ENCODE measurements at regions not wholly inside any gene's neighbourhood (a gene's known extent, or its start where the extent isn't known, plus 50 kb on each side); places are given as distances from the start of the nearest gene placed in this dataset.

DNA sequence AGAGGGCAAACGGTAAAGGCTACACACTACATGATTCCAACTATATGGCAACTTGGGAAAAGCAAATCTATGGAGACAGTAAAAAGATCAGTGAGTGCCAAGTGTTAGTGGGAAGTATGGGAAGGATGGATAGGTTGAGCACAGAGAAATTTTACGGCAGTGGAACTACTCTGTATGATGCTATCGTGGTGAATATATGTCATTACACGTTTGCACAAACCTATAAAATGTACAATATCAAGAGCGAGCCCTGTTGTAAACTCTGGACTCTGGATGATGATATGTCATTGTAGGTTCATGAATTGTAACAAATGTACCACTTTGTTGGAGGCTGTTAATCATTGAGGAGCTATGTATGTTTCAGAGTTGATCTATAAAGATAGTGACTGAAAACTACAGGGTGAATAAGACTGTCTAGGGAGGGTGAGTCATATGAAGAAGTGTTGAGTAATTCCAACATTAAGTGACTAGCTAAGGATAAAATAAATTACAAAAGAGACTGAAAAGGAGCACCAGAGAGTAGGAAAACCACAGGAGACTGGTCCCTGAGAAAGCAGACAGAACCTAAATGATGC, 349.2 kb upstream of the LMO3 start:
- TF ChIP-seq, protein P1, sequence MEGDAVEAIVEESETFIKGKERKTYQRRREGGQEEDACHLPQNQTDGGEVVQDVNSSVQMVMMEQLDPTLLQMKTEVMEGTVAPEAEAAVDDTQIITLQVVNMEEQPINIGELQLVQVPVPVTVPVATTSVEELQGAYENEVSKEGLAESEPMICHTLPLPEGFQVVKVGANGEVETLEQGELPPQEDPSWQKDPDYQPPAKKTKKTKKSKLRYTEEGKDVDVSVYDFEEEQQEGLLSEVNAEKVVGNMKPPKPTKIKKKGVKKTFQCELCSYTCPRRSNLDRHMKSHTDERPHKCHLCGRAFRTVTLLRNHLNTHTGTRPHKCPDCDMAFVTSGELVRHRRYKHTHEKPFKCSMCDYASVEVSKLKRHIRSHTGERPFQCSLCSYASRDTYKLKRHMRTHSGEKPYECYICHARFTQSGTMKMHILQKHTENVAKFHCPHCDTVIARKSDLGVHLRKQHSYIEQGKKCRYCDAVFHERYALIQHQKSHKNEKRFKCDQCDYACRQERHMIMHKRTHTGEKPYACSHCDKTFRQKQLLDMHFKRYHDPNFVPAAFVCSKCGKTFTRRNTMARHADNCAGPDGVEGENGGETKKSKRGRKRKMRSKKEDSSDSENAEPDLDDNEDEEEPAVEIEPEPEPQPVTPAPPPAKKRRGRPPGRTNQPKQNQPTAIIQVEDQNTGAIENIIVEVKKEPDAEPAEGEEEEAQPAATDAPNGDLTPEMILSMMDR (conservative IDR thresholded peaks at IDR 0.05): no peak
- no peak for DNase-seq (ENCODE audit: extremely low spot score, unreplicated experiment)
- Mint-ChIP-seq H3K36me3 (no peaks in the 10 kb centered on the region), H3K4me3 (no peak overlapping the region), H3K27ac (no peak overlapping the region), H3K9me3 (no peaks in the 10 kb centered on the region), H3K27me3 (no peaks in the 10 kb centered on the region), H3K4me1 (ENCODE audit: unreplicated experiment) (no peaks in the 10 kb centered on the region)

DNA sequence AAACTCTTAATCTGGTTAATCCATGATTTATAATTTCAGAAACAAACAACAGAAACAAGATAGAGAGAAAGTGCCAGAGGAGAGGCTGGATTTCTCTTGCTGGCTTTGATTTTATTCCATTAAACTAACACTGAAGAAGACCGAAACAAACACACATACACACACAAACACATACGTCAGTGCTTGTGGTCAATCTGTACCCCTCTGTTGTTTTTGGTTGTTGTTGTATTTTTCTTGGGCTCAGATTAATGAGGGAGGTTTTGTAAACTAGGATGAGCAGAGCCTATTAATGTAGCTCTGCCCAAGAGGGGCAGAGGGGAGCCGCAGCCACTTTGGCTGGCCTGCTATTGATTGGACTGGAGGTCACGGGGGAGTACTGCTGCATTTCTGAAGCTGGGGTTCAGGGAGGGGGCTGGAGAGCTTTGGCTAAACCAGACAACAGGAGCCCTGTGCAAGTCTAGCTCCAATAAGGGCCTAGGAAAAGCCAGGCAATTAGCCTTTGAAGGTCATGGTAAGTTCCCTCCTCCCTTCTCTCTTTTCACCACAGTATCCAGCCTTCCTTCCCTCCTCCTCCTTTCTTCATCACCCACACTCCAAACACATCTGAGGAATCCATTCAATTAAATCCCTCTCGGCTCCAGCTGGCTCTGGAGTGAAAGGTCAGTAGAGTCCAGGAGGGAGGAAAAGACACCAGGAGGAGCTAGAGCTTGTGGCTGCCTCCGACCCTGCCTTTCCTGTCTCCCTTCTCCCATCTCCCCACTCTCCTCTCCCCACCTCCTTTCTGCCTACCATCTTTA, 344.1 kb upstream of the LMO3 start:
- peaks cover 2% of the 10 kb centered on the region for H3K27me3 Mint-ChIP-seq
- no peaks in the 10 kb centered on the region for H3K36me3 Mint-ChIP-seq
- no peaks in the 10 kb centered on the region for H3K9me3 Mint-ChIP-seq
- peaks cover 4% of the 10 kb centered on the region for H3K4me1 Mint-ChIP-seq (ENCODE audit: unreplicated experiment)
- H3K4me3 Mint-ChIP-seq: no peak overlapping the region
- TF ChIP-seq, protein P1 (conservative IDR thresholded peaks at IDR 0.05): no peak
- no peak for DNase-seq (ENCODE audit: extremely low spot score, unreplicated experiment)
- H3K27ac Mint-ChIP-seq: no peak overlapping the region

DNA sequence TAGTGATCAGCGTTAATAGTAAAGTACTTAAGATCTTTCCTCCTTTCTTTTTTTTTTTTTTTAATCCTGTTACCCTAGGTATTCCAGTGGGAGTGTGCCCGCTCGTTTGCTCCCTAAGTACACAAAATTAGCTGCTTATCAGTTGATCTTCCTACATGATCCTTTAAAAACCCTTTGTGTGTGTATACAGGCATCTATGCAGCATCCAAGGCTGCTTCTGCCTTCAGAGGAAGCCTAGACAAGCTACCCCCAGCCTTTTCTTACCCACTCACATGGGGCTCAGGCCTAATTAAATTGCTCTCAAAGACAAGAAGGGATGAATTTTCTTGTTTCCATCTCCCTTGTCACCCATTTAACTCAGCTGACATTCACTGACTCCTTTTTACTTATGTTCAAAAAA, 343.4 kb upstream of the LMO3 start:
- Mint-ChIP-seq H3K36me3 (no peaks in the 10 kb centered on the region), H3K4me1 (ENCODE audit: unreplicated experiment) (peaks cover 4% of the 10 kb centered on the region), H3K4me3 (no peak overlapping the region), H3K27me3 (peaks cover 2% of the 10 kb centered on the region), H3K27ac (no peak overlapping the region), H3K9me3 (no peaks in the 10 kb centered on the region)
- TF ChIP-seq, protein P1 (conservative IDR thresholded peaks at IDR 0.05): no peak
- no peak for DNase-seq (ENCODE audit: extremely low spot score, unreplicated experiment)

DNA sequence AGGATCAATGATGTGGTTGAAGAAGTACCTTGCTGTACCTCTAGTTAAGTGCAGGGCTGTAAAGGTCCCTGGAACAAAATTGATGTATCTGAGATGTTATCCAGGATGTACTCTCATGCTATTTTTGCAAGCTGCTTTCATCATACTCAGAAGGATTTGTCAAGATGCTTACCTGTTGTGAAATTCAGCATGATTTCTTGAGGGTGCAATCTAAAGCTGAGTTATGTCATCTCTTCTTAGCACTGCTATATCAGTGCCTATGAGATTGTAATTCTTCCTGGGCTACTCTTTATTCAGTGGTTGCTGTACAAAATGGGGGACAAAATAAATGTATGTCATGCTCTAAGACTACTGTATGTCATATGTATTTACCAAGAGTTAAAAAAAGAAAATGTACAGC, 340.7 kb upstream of the LMO3 start:
- no peak for DNase-seq (ENCODE audit: extremely low spot score, unreplicated experiment)
- peaks cover 4% of the 10 kb centered on the region for H3K4me1 Mint-ChIP-seq (ENCODE audit: unreplicated experiment)
- no peak overlapping the region for H3K4me3 Mint-ChIP-seq
- no peaks in the 10 kb centered on the region for H3K36me3 Mint-ChIP-seq
- TF ChIP-seq, protein P1 (conservative IDR thresholded peaks at IDR 0.05): no peak
- peaks cover 2% of the 10 kb centered on the region for H3K27me3 Mint-ChIP-seq
- no peak overlapping the region for H3K27ac Mint-ChIP-seq
- no peaks in the 10 kb centered on the region for H3K9me3 Mint-ChIP-seq

DNA sequence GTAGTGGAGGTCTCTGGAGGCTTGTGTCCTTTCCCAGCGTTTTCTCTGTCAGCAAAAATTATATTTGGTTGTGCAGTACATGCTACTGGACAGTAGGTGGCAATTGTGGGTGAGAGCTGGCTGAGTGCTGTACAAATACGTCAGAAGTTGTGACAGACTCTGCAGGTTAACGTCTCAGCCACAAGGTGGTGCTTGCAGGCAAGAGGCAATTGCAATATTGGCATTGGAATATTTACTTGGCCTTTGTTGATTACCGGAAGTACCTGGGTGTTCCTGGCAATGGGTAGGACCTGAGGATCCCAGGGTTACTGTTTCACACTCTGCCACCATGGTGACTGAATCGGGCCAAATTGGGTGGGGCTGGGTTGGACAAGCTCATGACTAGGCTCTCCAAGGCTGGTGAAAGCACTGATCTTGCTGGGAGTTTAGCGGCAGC, 333.9 kb upstream of the LMO3 start:
- Mint-ChIP-seq H3K27me3 (no peaks in the 10 kb centered on the region), H3K36me3 (no peaks in the 10 kb centered on the region), H3K4me3 (no peak overlapping the region), H3K4me1 (ENCODE audit: unreplicated experiment) (no peaks in the 10 kb centered on the region), H3K27ac (no peak overlapping the region), H3K9me3 (no peaks in the 10 kb centered on the region)
- no peak for DNase-seq (ENCODE audit: extremely low spot score, unreplicated experiment)
- TF ChIP-seq, protein P1 (conservative IDR thresholded peaks at IDR 0.05): peak; percentile 87
